ENCODE measurements at regions not wholly inside any gene's neighbourhood (a gene's known extent, or its start where the extent isn't known, plus 50 kb on each side); places are given as distances from the start of the nearest gene placed in this dataset.
"Not testable (repeated sequence)": the region's sequence is repeated elsewhere in the genome, so short reads cannot be mapped to it uniquely, and the experiment has no call there.

- no peak for DNase-seq (ENCODE audit: low read depth)
Observed at GRCh38 chr9:75734802-75735201, 155.7 kb upstream of the PCSK5 start.

DNA sequence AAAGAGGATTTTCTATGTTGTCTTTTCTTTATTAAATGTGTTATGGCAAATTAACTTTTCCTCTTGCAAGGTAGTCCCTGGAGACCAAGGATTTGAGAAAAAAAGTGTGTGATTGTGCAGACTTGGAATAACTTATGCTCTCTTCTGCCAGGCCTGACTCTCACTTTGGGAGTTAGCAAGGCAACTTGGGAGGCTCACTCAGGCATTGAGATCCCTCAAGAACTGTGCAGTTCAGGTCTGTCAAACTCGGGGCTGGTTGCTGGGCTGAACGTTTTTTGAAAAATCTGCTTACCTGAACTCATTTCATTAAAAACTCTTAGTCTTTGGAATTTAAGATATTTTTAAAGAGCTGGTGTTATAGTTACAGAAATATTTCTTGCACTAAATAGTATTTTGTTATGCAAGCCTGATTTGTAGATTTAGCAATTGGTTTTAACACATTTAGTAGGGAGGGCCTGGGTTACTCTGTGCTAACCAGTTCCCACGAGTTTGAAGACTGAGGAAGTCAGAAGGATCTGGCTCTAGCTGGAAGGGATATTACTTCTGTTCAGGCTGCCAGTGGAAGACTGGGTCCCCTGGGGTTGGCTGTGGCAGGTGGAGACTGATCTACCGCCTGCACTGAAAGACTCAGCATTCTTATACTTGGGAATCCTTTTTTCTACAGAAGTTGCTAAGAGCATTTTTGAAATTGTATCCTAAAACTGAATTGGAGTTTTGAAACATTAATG lies 150.4 kb upstream of the PCSK5 start:
- DNase-seq (ENCODE audit: low read depth): peak; percentile 27

GRCh38 chr9:75743855-75744254 lies 146.6 kb upstream of the PCSK5 start:
- no peak for DNase-seq (ENCODE audit: low read depth)

GRCh38 chr9:75754080-75754479 lies 136.4 kb upstream of the PCSK5 start:
- no peak for DNase-seq (ENCODE audit: low read depth)

DNA sequence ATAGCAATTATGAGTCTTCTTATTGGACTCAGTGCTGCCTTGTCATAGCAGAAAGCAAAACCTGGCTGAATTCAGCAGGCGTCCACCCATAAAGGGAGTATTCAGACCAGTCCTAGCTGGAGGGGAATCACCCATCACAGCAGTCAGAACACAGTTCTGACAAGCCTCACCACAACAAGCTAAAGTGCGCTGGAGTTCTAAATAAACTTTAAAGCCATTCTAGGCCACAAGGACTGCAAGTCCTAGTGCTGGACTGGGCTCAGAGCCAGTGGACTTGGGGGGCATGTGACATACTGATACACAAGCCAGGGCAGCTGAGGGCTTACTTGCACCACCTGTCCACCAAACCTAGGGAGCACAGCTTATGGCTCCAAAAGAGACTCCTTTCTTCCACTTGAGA lies 115.3 kb upstream of the PCSK5 start:
- DNase-seq (ENCODE audit: low read depth): peak; percentile 76

DNA sequence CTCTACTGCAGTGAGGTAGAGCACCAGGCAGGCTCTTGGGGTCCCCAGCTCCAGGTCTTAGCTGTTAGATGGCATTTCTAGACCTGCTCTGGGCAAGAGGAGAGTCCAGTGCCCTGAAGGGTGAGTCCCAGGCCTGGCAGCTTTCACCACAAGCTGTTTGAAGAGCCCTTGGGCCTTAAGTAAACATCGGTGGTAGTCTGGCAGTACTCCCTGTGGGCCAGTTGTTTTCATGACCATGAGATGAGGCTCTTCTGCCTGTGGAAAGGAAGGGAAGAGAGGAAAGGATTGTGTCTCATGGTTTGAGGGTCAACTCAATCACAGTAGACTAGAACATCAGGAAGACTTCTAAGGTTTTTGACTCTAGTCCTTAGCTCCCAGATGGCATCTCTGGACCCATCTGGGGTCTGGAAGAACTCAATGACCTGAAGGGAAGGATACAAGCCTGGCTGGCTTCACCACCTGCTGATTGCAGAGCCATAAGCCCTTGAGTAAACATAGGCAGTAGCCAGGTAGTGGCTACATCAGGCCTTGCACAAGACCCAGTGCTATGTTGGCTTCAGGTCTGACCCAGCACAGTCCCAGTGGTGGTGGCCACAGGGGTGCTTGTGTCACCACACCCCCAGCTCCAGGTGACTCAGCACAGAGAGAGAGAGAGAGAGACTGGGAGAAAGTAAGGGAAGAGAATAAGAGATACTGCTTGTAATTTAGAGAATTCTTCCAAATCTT lies 114.3 kb upstream of the PCSK5 start:
- no peak for DNase-seq (ENCODE audit: low read depth)

DNA sequence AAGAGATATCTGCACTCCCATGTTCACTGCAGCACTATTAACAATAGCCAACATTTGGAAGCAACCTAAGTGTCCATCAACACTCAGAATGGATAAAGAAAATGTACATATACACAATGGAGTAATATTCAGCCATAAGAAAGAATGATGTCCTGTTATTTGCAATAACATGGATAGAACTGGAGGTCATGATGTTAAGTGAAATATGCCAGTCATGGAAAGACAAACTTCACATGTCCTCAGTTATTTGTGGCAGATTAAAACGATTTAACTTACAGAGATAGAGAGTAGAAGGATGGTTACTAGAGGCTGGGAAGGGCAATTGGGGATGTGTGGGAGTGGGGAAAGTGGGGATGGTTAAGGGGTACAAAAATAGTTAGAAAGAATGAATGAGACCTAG lies 110.3 kb upstream of the PCSK5 start:
- DNase-seq (ENCODE audit: low read depth): no peak

GRCh38 chr9:75788006-75788634 lies 102.4 kb upstream of the PCSK5 start:
- peak; percentile 85 for DNase-seq (ENCODE audit: low read depth)

- no peak for DNase-seq (ENCODE audit: low read depth)
Observed at GRCh38 chr9:75797085-75797580, 93.3 kb upstream of the PCSK5 start.

DNA sequence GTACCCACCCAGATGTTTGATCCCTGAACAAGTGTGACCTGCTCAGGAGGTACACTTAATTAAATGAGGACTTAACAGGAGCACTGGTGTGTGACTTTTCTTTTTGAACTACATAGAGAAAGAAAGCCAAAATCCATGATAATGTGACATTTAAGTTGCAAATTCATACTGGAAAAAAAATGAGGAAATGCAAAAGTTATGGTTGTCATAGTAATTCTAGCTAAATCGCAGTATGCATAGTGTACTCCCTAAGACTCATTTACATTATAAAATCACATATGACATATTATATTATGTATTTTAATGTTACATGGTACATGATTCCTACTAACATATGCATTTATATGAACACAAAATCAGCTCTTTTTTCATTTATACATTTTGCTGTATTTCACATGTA lies 92.0 kb upstream of the PCSK5 start:
- DNase-seq (ENCODE audit: low read depth): no peak

- DNase-seq (ENCODE audit: low read depth): peak; percentile 78
Observed at GRCh38 chr9:75803130-75803529, 87.3 kb upstream of the PCSK5 start.

DNA sequence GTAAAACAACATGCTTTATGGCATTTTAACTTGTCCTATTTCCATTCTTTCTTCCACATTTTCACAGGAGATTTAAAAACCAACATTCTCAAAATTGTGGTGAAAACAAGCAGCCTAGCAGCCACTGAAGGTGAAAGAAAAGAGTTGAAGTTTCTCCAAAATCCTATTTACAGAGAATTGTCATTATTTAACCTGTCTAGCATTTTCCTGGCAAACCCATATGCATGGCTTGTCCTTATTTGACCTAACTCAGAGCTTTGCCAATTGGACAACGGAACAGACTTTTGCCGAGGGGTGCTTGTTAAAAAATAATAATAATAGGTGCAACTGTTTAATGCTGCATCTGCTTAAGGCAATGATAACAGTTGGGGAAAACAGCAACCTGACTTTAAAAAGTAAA lies 80.4 kb upstream of the PCSK5 start:
- no peak for DNase-seq (ENCODE audit: low read depth)

GRCh38 chr9:75811692-75812091 lies 78.8 kb upstream of the PCSK5 start:
- no peak for DNase-seq (ENCODE audit: low read depth)

- DNase-seq (ENCODE audit: low read depth): no peak
Observed at GRCh38 chr9:75812141-75812540, 78.3 kb upstream of the PCSK5 start.

- DNase-seq (ENCODE audit: low read depth): no peak
Observed at GRCh38 chr9:75814667-75815066, 75.8 kb upstream of the PCSK5 start.

DNA sequence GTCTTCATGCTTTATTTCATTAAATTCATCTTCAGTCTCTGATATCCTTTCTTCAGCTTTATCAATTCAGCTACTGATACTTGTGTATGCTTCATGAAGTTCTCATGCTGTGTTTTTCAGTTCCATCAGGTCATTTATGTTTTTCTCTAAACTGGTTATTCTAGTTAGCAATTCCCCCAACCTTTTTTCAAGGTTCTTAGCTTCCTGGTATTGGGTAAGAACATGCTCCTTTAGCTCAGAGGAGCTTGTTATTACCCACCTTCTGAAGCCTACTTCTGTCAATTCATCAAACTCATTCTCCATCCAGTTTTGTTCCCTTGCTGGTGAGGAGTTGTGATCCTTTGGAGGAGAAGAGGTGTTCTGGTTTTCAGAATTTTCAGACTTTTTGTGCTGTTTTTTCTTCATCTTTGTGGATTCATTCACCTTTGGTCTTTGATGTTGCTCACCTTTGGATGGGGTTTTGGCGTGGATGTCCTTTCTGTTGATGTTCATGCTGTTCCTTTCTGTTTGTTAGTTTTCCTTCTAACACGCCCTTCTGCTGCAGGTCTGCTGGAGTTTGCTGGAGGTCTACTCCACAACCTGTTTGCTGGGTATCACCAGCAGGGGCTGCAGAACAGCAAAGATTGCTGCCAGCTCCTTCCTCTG lies 69.9 kb upstream of the PCSK5 start:
- not testable (repeated sequence) for DNase-seq (ENCODE audit: low read depth)

- DNase-seq (ENCODE audit: low read depth): no peak
Observed at GRCh38 chr9:75823151-75823550, 67.3 kb upstream of the PCSK5 start.

GRCh38 chr9:75824816-75825568 lies 65.5 kb upstream of the PCSK5 start:
- peak; percentile 35 for DNase-seq (ENCODE audit: low read depth)

DNA sequence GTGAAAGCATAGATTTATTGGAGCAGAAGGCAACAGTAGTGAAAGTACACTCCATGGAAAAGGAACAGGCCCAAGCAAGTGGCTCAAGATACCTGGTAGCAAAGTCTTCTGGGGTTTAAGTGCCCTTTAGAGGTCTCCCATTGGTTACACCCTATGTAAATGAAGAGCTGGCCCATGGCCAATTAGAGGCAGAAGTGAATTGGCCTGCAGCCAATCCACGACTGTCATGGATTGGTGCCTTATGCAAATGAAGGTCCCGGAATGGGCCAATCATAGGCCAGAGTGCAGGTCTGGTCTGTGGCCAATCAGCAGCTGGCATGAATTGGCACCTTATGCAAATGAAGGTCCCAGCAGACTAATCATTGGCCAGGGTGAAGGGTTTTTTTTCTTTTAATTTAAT lies 64.2 kb upstream of the PCSK5 start:
- DNase-seq (ENCODE audit: low read depth): no peak

GRCh38 chr9:75830303-75830702 lies 60.2 kb upstream of the PCSK5 start:
- DNase-seq (ENCODE audit: low read depth): no peak

DNA sequence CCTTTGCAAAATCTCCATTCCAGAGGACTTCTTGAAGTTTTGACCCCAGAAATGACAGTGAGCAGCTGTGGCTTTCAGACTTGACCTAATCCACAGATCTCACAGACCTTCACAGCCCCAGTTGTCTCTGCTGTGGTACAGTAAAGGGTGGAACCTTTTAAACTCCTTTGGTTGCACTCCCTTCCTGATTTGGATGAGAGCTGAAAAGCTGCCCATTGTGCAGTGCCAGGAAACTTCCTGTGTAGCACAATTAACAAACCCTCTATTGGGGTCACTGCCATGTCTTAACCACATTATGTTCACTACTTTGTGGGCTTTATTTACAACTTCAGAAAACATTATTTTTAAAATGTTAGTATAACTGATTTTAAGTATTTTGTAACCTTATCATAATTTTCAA lies 56.7 kb upstream of the PCSK5 start:
- peak; percentile 37 for DNase-seq (ENCODE audit: low read depth)

All from myocyte (in vitro differentiated cells).